SK-N-SH treated with all-trans-retinoic acid at 6 μM for 48 hours (cell line): ENCODE measurements at regions not wholly inside any gene's neighbourhood (a gene's known extent, or its start where the extent isn't known, plus 50 kb on each side); places are given as distances from the start of the nearest gene placed in this dataset.

Experiments used
- ATAC-seq: fragments of 200-7000 bp; cut with Tn5 transposase; 3 replicates; pipeline ENCODE4 v1.9.1; 2020; ENCODE audit warnings: mild to moderate bottlenecking, moderate library complexity
- ARNTL ChIP-seq: fragments of 450-650 bp; formaldehyde crosslinking; IDR thresholded peaks from 2 replicates; pipeline ENCODE4 v1.5.0; 2020; ENCODE audit warnings: low read depth, mild to moderate bottlenecking, moderate library complexity, borderline replicate concordance
- BACH2 ChIP-seq: fragments of 250-450 bp; sonication (Bioruptor Pico); IDR thresholded peaks from 2 replicates; pipeline ENCODE4 v1.9.0; 2021; ENCODE audit warnings: mild to moderate bottlenecking, borderline replicate concordance
- CREB5 ChIP-seq: fragments of 250-450 bp; sonication (Bioruptor Pico); IDR thresholded peaks from 2 replicates; pipeline ENCODE4 v1.5.1; 2020; ENCODE audit warnings: low read depth, mild to moderate bottlenecking, moderate library complexity
- CSDC2 ChIP-seq: fragments of 250-450 bp; sonication (Bioruptor Pico); IDR thresholded peaks from 2 replicates; pipeline ENCODE4 v1.5.0; 2020; ENCODE audit warnings: mild to moderate bottlenecking, moderate library complexity
- CSRNP3 ChIP-seq: fragments of 250-450 bp; sonication (Bioruptor Pico); IDR thresholded peaks from 2 replicates; pipeline ENCODE4 v1.5.1; 2021; ENCODE audit warnings: mild to moderate bottlenecking, moderate library complexity
- GLIS3 ChIP-seq: fragments of 250-450 bp; sonication (Bioruptor Pico); IDR thresholded peaks from 2 replicates; pipeline ENCODE4 v1.5.0; 2020; ENCODE audit warnings: mild to moderate bottlenecking, moderate library complexity
- OSR1 ChIP-seq: fragments of 250-450 bp; sonication (Bioruptor Pico); IDR thresholded peaks from 2 replicates; pipeline ENCODE4 v1.8.0; 2022; ENCODE audit warnings: moderate library complexity, mild to moderate bottlenecking, inconsistent platforms
- PATZ1 ChIP-seq: fragments of 250-450 bp; sonication (Bioruptor Pico); IDR thresholded peaks from 2 replicates; pipeline ENCODE4 v1.8.0; 2020; ENCODE audit warnings: mild to moderate bottlenecking, moderate library complexity, borderline replicate concordance
- POU6F1 ChIP-seq: fragments of 250-450 bp; sonication (Bioruptor Pico); IDR thresholded peaks from 2 replicates; pipeline ENCODE4 v1.8.0; 2021; ENCODE audit warnings: low read depth, mild to moderate bottlenecking, moderate library complexity, borderline replicate concordance
- PPARA ChIP-seq: fragments of 250-450 bp; sonication (Bioruptor Pico); IDR thresholded peaks from 2 replicates; pipeline ENCODE4 v1.5.0; 2020; ENCODE audit warnings: mild to moderate bottlenecking, borderline replicate concordance
- SNAI2 ChIP-seq: fragments of 250-450 bp; sonication (Bioruptor Pico); IDR thresholded peaks from 2 replicates; pipeline ENCODE4 v1.5.0; 2020; ENCODE audit warnings: mild to moderate bottlenecking, moderate library complexity
- TOX ChIP-seq: fragments of 250-450 bp; sonication (Bioruptor Pico); IDR thresholded peaks from 2 replicates; pipeline ENCODE4 v1.8.0; 2021; ENCODE audit warnings: mild to moderate bottlenecking, moderate library complexity, borderline replicate concordance
- TSHZ2 ChIP-seq: fragments of 250-450 bp; sonication (Bioruptor Pico); IDR thresholded peaks from 2 replicates; pipeline ENCODE4 v1.5.0; 2020; ENCODE audit warnings: mild to moderate bottlenecking, moderate library complexity
- ZC3H10 ChIP-seq: fragments of 250-450 bp; sonication (Bioruptor Pico); IDR thresholded peaks from 2 replicates; pipeline ENCODE4 v1.5.1; 2021; ENCODE audit warnings: mild to moderate bottlenecking, moderate library complexity
- ZFP3 ChIP-seq: fragments of 250-450 bp; sonication (Bioruptor Pico); IDR thresholded peaks from 2 replicates; pipeline ENCODE4 v1.5.0; 2020; ENCODE audit warnings: mild to moderate bottlenecking, moderate library complexity
- ZNF565 ChIP-seq: fragments of 450-650 bp; formaldehyde crosslinking; conservative IDR thresholded peaks from 2 replicates; pipeline ENCODE4 v1.5.0; 2020; ENCODE audit warnings: low read depth, mild to moderate bottlenecking, moderate library complexity
- ZNF70 ChIP-seq: fragments of 450-650 bp; formaldehyde crosslinking; IDR thresholded peaks from 2 replicates; pipeline ENCODE4 v1.5.0; 2020; ENCODE audit warnings: mild to moderate bottlenecking, moderate library complexity
- ZNF8 ChIP-seq: fragments of 450-650 bp; formaldehyde crosslinking; IDR thresholded peaks from 2 replicates; pipeline ENCODE4 v1.5.0; 2020; ENCODE audit warnings: mild to moderate bottlenecking, moderate library complexity

- TF ChIP-seq ZNF8 (CRISPR knock-in tag) (no peak), CREB5 (CRISPR knock-in tag) (no peak), ZNF565 (CRISPR knock-in tag) (no peak), BACH2 (CRISPR knock-in tag) (no peak), TSHZ2 (CRISPR knock-in tag) (no peak), PATZ1 (CRISPR knock-in tag) (no peak), ZC3H10 (CRISPR knock-in tag) (no peak), PPARA (no peak), OSR1 (CRISPR knock-in tag) (no peak), POU6F1 (CRISPR knock-in tag) (no peak), ARNTL (no peak), CSRNP3 (CRISPR knock-in tag) (no peak), SNAI2 (CRISPR knock-in tag) (no peak), ZFP3 (CRISPR knock-in tag) (no peak), GLIS3 (CRISPR knock-in tag) (no peak), CSDC2 (CRISPR knock-in tag) (no peak)
- no peak for ATAC-seq
Observed at GRCh38 chr4:38308728-38309311, 348.6 kb downstream of the PTTG2 start.

GRCh38 chr4:38309471-38309870 lies 349.3 kb downstream of the PTTG2 start:
- ATAC-seq = no peak
- no peak for TF ChIP-seq TSHZ2 (CRISPR knock-in tag)
- TF ChIP-seq ZC3H10 (CRISPR knock-in tag) = no peak
- no peak for TF ChIP-seq ZNF70 (CRISPR knock-in tag)
- no peak for TF ChIP-seq TOX (CRISPR knock-in tag)
- no peak for TF ChIP-seq OSR1 (CRISPR knock-in tag)
- no peak for TF ChIP-seq ARNTL
- no peak for TF ChIP-seq ZFP3 (CRISPR knock-in tag)
- no peak for TF ChIP-seq CREB5 (CRISPR knock-in tag)
- TF ChIP-seq, all 23 proteins: peak for 0
